SK-N-MC (cell line): ENCODE measurements at regions not wholly inside any gene's neighbourhood (a gene's known extent, or its start where the extent isn't known, plus 50 kb on each side); places are given as distances from the start of the nearest gene placed in this dataset.

Experiments
- EZH2 ChIP-seq: fragments of 200-600 bp; sonication (generic); IDR thresholded peaks from one replicate; pipeline ENCODE4 v1.6.1; 2017; ENCODE audit warnings: antibody characterized with exemption
- POLR2AphosphoS5 ChIP-seq: IDR thresholded peaks from 2 replicates; pipeline ENCODE4 v1.6.1; 2012; ENCODE audit warnings: mild to moderate bottlenecking, low read depth, low read length, borderline replicate concordance

GRCh38 chr1:87689487-87689886, 360.8 kb downstream of the LMO4 start:
- TF ChIP-seq POLR2AphosphoS5 = no peak
- no peak for TF ChIP-seq EZH2
